NCI-H2029 treated with DMSO at 0.1 percent for 48 hours (cell line): ENCODE measurements at regions not wholly inside any gene's neighbourhood (a gene's known extent, or its start where the extent isn't known, plus 50 kb on each side); places are given as distances from the start of the nearest gene placed in this dataset.

Source experiments
- DNase-seq: peaks from one replicate; lab custom pipeline; 2025; lab: John Stamatoyannopoulos, UW

DNA sequence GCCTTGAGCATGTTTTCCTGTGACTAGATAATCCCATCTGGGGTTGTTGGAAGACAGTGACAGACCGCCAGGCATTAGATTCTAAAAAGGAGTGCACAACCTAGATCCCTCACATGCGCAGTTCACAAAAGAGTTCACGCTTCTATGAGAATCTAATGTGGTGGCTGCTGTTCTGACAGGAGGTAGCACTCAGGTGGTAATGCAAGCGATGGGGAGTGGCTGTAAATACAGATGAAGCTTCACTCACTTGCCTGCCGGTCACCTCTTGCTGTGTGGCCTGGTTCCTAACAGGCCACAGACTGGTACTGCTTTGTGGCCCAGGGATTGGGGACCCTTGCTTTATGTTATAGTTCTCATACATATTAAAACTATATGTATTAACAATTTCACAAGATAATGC lies 81.9 kb upstream of the TMLHE start:
- no peak for DNase-seq

DNA sequence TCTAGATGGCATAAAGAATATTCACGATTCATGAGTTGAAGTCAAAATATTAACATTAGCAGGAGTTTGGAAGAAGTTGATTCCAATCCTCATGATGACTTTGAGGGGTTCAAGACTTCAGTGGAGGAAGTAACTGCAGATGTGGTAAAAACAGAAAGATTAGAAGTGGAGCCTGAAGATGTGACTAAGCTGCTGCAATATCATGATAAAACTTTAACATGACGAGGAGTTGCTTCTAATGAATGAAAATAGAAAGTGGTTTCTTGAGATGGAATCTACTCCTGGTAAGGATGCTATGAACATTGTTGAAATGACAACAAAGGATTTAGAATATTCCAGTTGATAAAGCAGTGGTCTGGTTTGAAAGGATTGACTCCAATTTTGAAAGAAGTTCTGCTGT lies 70.1 kb upstream of the TMLHE start:
- DNase-seq, result no peak

DNA sequence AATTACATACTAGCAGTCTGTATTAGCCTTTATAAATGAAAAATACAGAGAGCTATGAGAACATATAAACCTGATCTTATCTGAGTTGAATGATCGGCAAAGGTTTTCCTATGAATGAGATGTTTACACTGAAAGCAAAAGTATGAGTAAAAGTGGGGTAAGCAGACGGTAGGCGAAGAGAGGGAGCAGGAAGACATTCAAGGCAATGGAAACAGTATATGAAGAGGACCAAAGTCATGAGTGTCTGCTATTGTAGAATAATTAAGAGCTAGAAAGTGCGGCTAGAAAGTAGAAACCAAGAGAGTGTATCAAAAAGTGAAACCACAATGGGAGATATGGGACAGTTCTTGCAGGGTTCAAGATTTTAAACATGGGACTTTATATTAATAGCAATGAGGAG lies 67.0 kb upstream of the TMLHE start:
- no peak for DNase-seq

DNA sequence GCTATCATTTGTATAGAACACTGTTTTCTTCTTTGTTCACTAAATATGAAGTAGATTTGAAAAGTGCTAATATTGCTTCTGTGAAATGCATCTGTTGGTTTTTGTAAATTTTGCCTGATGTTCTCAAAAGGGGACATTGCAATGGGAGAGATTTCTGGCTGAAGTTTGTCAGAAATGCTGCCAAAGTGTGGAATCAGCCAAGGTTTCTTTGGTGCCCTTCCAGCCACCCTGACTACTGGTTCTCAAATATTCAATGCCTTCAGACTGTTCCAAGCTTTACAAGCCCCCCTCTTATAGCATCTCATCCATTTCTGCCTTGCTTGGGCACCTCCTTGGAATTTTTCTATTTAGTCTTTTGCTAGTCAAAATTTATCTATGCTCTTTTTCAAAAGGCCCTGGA lies 60.6 kb upstream of the TMLHE start:
- no peak for DNase-seq

DNA sequence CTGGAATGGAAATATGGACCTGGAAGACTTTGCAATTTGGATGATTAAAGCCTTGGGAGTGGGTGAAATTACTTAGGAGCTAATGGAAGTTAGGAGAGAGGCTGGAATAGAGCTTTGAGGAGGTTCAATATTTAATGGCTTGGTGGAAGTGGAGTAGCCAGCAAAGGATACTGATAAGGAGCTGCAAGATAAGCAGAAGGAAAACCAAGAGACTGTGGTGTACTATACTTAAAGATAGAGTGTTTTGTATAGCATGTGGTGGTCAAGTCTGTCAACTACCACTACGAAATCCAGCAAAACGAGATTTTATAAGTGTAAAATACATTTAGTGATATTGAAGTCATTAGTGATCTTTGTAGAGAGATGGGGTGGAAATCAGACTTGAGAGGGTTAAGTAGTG lies 54.0 kb upstream of the TMLHE start:
- DNase-seq, result no peak
